Endothelial cell of umbilical vein (primary cell): ENCODE measurements at regions not wholly inside any gene's neighbourhood (a gene's known extent, or its start where the extent isn't known, plus 50 kb on each side); places are given as distances from the start of the nearest gene placed in this dataset.
A peak's percentile ranks its signal among the peaks of the same experiment; 100 is the strongest.

Source experiments
- BruUV-seq: library from RNA; stranded (reverse); fragments of 400-500 nt; replicated peaks from 2 replicates; lab custom pipeline; 2021; lab: Mats Ljungman, UMichigan
- CTCF ChIA-PET: fragments of 300-600, 350-600 bp; sonication (Branson Sonifier 250); formaldehyde crosslinking; loops from one replicate; lab custom pipeline; 2021; ENCODE audit warnings: antibody characterized with exemption, inconsistent platforms; lab: Charles Lee
- POLR2A ChIA-PET: fragments of 300-600, 350-600 bp; sonication (Branson Sonifier 250); formaldehyde crosslinking; loops from one replicate; lab custom pipeline; 2021; ENCODE audit warnings: antibody characterized with exemption, inconsistent platforms; lab: Charles Lee
- DNase-seq: peaks from one replicate; pipeline ENCODE4 v3.0.0-alpha.2; 2011; ENCODE audit warnings: low read depth, low spot score
- FAIRE-seq: peaks from 2 replicates; lab custom pipeline; 2011; peaks lifted over from hg19 to GRCh38; lab: Jason Lieb, UNC
- H2AFZ ChIP-seq: 2 replicates; pipeline ENCODE4 v1.6.0; 2012; ENCODE audit warnings: low read depth, low read length, control low read depth, inconsistent platforms
- H3K27ac ChIP-seq: 2 replicates; pipeline ENCODE4 v1.5.1; 2011; ENCODE audit warnings: low read depth, mild to moderate bottlenecking, control low read depth, low read length, moderate library complexity; ENCODE audit not compliant: insufficient read depth
- H3K27me3 ChIP-seq, 2 experiments: 2 replicates each; pipeline versions ENCODE4 v1.6.0 to v1.6.1; 2011; ENCODE audit warnings: low read length in 2 of 2, mixed read lengths in 1 of 2; ENCODE audit not compliant: control insufficient read depth in 2 of 2, insufficient read depth in 2 of 2
- H3K36me3 ChIP-seq, 2 experiments: 2 replicates in 1 of 2; 3 replicates in 1 of 2; pipeline ENCODE4 v1.5.1; 2011; ENCODE audit warnings: low read length in 2 of 2, mild to moderate bottlenecking in 1 of 2, moderate library complexity in 1 of 2; ENCODE audit not compliant: control insufficient read depth in 2 of 2, insufficient read depth in 2 of 2; ENCODE audit errors: extremely low read depth in 1 of 2
- H3K4me1 ChIP-seq: 3 replicates; pipeline ENCODE4 v1.5.1; 2011; ENCODE audit warnings: mild to moderate bottlenecking, low read length; ENCODE audit not compliant: control insufficient read depth, insufficient read depth; ENCODE audit errors: extremely low read depth
- H3K4me2 ChIP-seq: 2 replicates; pipeline ENCODE4 v1.6.1; 2011; ENCODE audit warnings: low read length, control low read depth, mixed read lengths; ENCODE audit not compliant: insufficient read depth
- H3K4me3 ChIP-seq, 3 experiments: fragments of 200-600 bp in 1 of 3; sonication (generic), shearing (Covaris generic) in 1 of 3; replicated peaks in 1 of 3; 2 replicates each; pipeline ENCODE4 v1.5.1; 2011 to 2016; ENCODE audit warnings: control low read depth in 3 of 3, low read length in 3 of 3, mild to moderate bottlenecking in 2 of 3, inconsistent platforms in 1 of 3, low read depth in 1 of 3, moderate library complexity in 1 of 3; ENCODE audit not compliant: insufficient read depth in 1 of 3
- H3K79me2 ChIP-seq: 2 replicates; pipeline ENCODE4 v1.6.0; 2012; ENCODE audit warnings: low read length, inconsistent platforms; ENCODE audit not compliant: control insufficient read depth, insufficient read depth
- H3K9ac ChIP-seq: replicated peaks from 2 replicates; pipeline ENCODE3; 2011; ENCODE audit warnings: low read length, control low read depth; ENCODE audit not compliant: insufficient read depth; ENCODE audit errors: extremely low read depth
- H3K9me1 ChIP-seq: replicated peaks from 3 replicates; pipeline ENCODE4 v1.6.0; 2011; ENCODE audit warnings: mild to moderate bottlenecking, low read length; ENCODE audit not compliant: control insufficient read depth, insufficient read depth; ENCODE audit errors: extremely low read depth
- H3K9me3 ChIP-seq: replicated peaks from 2 replicates; pipeline ENCODE4 v1.5.1; 2012; ENCODE audit warnings: low read length, inconsistent platforms; ENCODE audit not compliant: control insufficient read depth, insufficient read depth
- H4K20me1 ChIP-seq: replicated peaks from 2 replicates; pipeline ENCODE3; 2011; ENCODE audit warnings: mild to moderate bottlenecking, low read length; ENCODE audit not compliant: control insufficient read depth, insufficient read depth; ENCODE audit errors: extremely low read depth
- CTCF ChIP-seq, 2 donors: IDR thresholded peaks; 1 replicate in 1 of 2; 2 replicates in 1 of 2; pipeline ENCODE4 v1.5.1; 2011; ENCODE audit warnings: low read length in 2 of 2, mild to moderate bottlenecking in 2 of 2, moderate library complexity in 2 of 2, control low read depth in 1 of 2, inconsistent platforms in 1 of 2, low read depth in 1 of 2; ENCODE audit not compliant: insufficient read depth in 1 of 2; ENCODE audit errors: extremely low read depth in 1 of 2
- FOS ChIP-seq: IDR thresholded peaks from 2 replicates; pipeline ENCODE4 v1.6.1; 2011; ENCODE audit warnings: mild to moderate bottlenecking, low read length, moderate library complexity, borderline replicate concordance; ENCODE audit not compliant: insufficient read depth
- GATA2 ChIP-seq: IDR thresholded peaks from 2 replicates; pipeline ENCODE4 v1.7.0; 2011; ENCODE audit warnings: low read depth, mild to moderate bottlenecking, moderate library complexity, mixed read lengths, low read length; ENCODE audit not compliant: insufficient read length, insufficient read depth
- JUN ChIP-seq: IDR thresholded peaks from 2 replicates; pipeline ENCODE4 v1.6.1; 2011; ENCODE audit warnings: borderline replicate concordance, low read depth; ENCODE audit not compliant: insufficient read length, insufficient read depth
- POLR2A ChIP-seq: IDR thresholded peaks from 2 replicates; pipeline ENCODE4 v1.6.1; 2012; ENCODE audit warnings: low read depth, mild to moderate bottlenecking, control low read depth, low read length
- POLR2AphosphoS5 ChIP-seq: IDR thresholded peaks from 2 replicates; pipeline ENCODE4 v1.6.1; 2012; ENCODE audit warnings: low read depth, mild to moderate bottlenecking, control low read depth, low read length, moderate library complexity; ENCODE audit not compliant: insufficient read depth
- dilution Hi-C: fragments of 300-500 bp; cut with MboI; formaldehyde crosslinking; loops from one replicate; pipeline ENCODE4 v1.15.0; 2019; ENCODE audit warnings: low sequenced_read_pairs; ENCODE audit not compliant: extremely low pct_ligation_motif_present
- intact Hi-C: fragments of 100-400 bp; cut with micrococcal nuclease; formaldehyde crosslinking; loops from one replicate; pipeline ENCODE4 v1.10.0; 2022

- Histone ChIP-seq H3K4me3 (no peak overlapping the region), H2AFZ (no peak overlapping the region), H3K27ac (peak overlapping the region; percentile 76), H4K20me1 (no peaks in the 10 kb centered on the region), H3K36me3 (no peaks in the 10 kb centered on the region), H3K9me3 (no peaks in the 10 kb centered on the region), H3K4me1 (peaks cover 84% of the 10 kb centered on the region), H3K27me3 (no peaks in the 10 kb centered on the region), H3K79me2 (no peaks in the 10 kb centered on the region), H3K9ac (no peak overlapping the region), H3K9me1 (no peaks in the 10 kb centered on the region), H3K4me2 (no peak overlapping the region)
- CTCF ChIA-PET, result interaction anchor here (0.7 to 6.7 kb wide), 8 partner anchors 11 to 245 kb away, joined by 3 to 66 read pairs (median 6); no protein-coding TSS in a partner anchor
- POLR2A ChIA-PET, result no interaction called here
- TF ChIP-seq GATA2 (peak; percentile 36), JUN (peak; percentile 28), FOS (peak; percentile 47), POLR2AphosphoS5 (no peak), POLR2A (no peak)
- intact Hi-C loops, result loop anchor here (5.0 to 10.0 kb wide), 2 partner anchors 204 to 893 kb away; partner anchors contain the start of genes RCHY1 and THAP6
- dilution Hi-C loops, result no loop called here
- no TSS peak for BruUV-seq
- DNase-seq, result peak; percentile 67
- FAIRE-seq, result no peak
Measured at GRCh38 chr4:74621616-74622015, 172.7 kb downstream of the BTC start.

DNA sequence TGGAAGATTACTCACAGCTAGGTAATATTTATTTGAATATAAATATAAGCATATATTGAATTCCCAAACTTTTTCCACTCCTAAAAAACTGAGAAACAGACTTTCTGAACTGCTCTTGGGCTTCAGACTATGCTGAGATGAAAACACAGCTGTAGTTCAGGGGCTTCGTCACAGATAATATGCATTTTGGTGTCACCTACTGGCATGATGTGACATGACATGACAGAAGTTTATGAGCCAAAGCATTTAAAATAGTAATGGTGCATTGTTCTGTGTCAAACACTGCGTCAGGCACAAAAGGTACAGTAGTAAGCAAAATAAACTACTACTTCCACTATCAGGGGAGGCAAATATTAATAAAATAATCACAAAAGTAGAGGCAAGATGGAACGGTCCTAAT, 171.3 kb downstream of the BTC start:
- POLR2A ChIA-PET, result no interaction called here
- H3K4me2 ChIP-seq, result no peak overlapping the region
- no peaks in the 10 kb centered on the region for H3K9me1 ChIP-seq
- TF ChIP-seq POLR2AphosphoS5, result no peak
- TF ChIP-seq CTCF (IDR thresholded peaks at IDR 0.05; ENCODE audit: extremely low read depth in 1 of 2, insufficient read depth in 1 of 2, low read depth in 1 of 2, low read length in 2 of 2), result peak; percentile 39 to 46
- no peaks in the 10 kb centered on the region for H4K20me1 ChIP-seq
- no peaks in the 10 kb centered on the region for H3K27me3 ChIP-seq
- intact Hi-C loops, result loop anchor here (1.0 to 10.0 kb wide), 5 partner anchors 87 to 892 kb away; partner anchors contain the start of genes RCHY1 and THAP6
- CTCF ChIA-PET, result interaction anchor here (1.0 to 6.7 kb wide), 22 partner anchors 9 to 395 kb away, joined by 3 to 66 read pairs (median 6); partner anchors contain the start of gene AREG
- no peak overlapping the region for H3K4me3 ChIP-seq
- H2AFZ ChIP-seq, result peak overlapping the region; percentile 35
- FAIRE-seq (peak; percentile 54), DNase-seq (peak; percentile 79)
- H3K79me2 ChIP-seq, result no peaks in the 10 kb centered on the region
- peak overlapping the region; percentile 98 for H3K27ac ChIP-seq
- H3K4me1 ChIP-seq, result peaks cover 87% of the 10 kb centered on the region
- dilution Hi-C loops, result no loop called here
- H3K36me3 ChIP-seq, result no peaks in the 10 kb centered on the region
- H3K9me3 ChIP-seq, result no peaks in the 10 kb centered on the region
- H3K9ac ChIP-seq, result peak overlapping the region; percentile 23
- BruUV-seq, result no TSS peak
